Transverse colon (tissue), 4 donors: ENCODE measurements at regions not wholly inside any gene's neighbourhood (a gene's known extent, or its start where the extent isn't known, plus 50 kb on each side); places are given as distances from the start of the nearest gene placed in this dataset.

ENCODE experiments used
- DNase-seq: peaks from one replicate; pipeline ENCODE4 v3.0.0-alpha.2; 2019
- H3K27ac ChIP-seq, 4 donors: fragments of 200-600 bp; sonication (generic); 2 replicates each; pipeline ENCODE4 v1.5.1; 2016 to 2018; ENCODE audit warnings: inconsistent platforms in 4 of 4
- H3K27me3 ChIP-seq: fragments of 200-600 bp; sonication (generic); 2 replicates; pipeline ENCODE4 v1.5.1; 2017; ENCODE audit warnings: inconsistent platforms
- H3K36me3 ChIP-seq, 4 donors: fragments of 200-600 bp; sonication (generic); 2 replicates each; pipeline ENCODE4 v1.5.1; 2017 to 2019; ENCODE audit warnings: inconsistent platforms in 4 of 4
- H3K4me1 ChIP-seq, 4 donors: fragments of 200-600 bp; sonication (generic); 2 replicates each; pipeline ENCODE4 v1.5.1; 2017 to 2020; ENCODE audit warnings: inconsistent platforms in 4 of 4
- H3K4me3 ChIP-seq, 4 donors: fragments of 200-600 bp; sonication (generic); 1 replicate in 1 of 4; 2 replicates in 3 of 4; pipeline versions ENCODE4 v1.5.1 to v1.6.1; 2017 to 2019; ENCODE audit warnings: inconsistent platforms in 4 of 4
- H3K9me3 ChIP-seq, 2 donors: fragments of 200-600 bp; sonication (generic); 2 replicates each; pipeline ENCODE4 v1.5.1; 2017 to 2019; ENCODE audit warnings: inconsistent platforms in 2 of 2
- EP300 ChIP-seq: sonication (generic); formaldehyde crosslinking; IDR thresholded peaks from one replicate; pipeline ENCODE4 v1.6.1; 2017; ENCODE audit warnings: antibody characterized with exemption, low read depth
- POLR2A ChIP-seq: fragments of 450-650 bp; IDR thresholded peaks from one replicate; pipeline ENCODE4 v1.6.1; 2016; ENCODE audit warnings: antibody characterized with exemption, mild to moderate bottlenecking, moderate library complexity
- POLR2AphosphoS5 ChIP-seq, 3 donors: sonication (generic); formaldehyde crosslinking; IDR thresholded peaks; one replicate each; pipeline ENCODE4 v1.6.1; 2016; ENCODE audit warnings: antibody characterized with exemption in 3 of 3
- WGBS, 2 donors: methylation state at CpG; one replicate each; pipeline ENCODE4 v1.1.5; 2018; ENCODE audit warnings: low coverage in 1 of 2; 5-methylcytosine and 5-hydroxymethylcytosine counted together
- in situ Hi-C, 4 donors: fragments of 200-750 bp; cut with MboI; loops; one replicate each; pipeline versions ENCODE4 v1.15.0 to v1.15.1; 2017; ENCODE audit warnings: low sequenced_read_pairs in 3 of 4, low pct_ligation_motif_present in 1 of 4, low pct_unique_long_range_greater_than_20kb in 1 of 4
- intact Hi-C: fragments of 100-400 bp; cut with DNase I; formaldehyde crosslinking; loops from one replicate; pipeline ENCODE4 v1.15.1; 2023; ENCODE audit warnings: low total_unique reads
- TF ChIP-seq, protein P1 (sequence below), 5 experiments: fragments of 200-600 bp in 3 of 5; fragments of 450-650 bp in 2 of 5; sonication (generic) in 3 of 5; IDR thresholded peaks; 1 replicate in 2 of 5; 2 replicates in 3 of 5; pipeline ENCODE4 v1.5.1; 2016 to 2017; ENCODE audit warnings: antibody characterized with exemption in 5 of 5, inconsistent platforms in 3 of 5, mild to moderate bottlenecking in 2 of 5, moderate library complexity in 1 of 5

DNA sequence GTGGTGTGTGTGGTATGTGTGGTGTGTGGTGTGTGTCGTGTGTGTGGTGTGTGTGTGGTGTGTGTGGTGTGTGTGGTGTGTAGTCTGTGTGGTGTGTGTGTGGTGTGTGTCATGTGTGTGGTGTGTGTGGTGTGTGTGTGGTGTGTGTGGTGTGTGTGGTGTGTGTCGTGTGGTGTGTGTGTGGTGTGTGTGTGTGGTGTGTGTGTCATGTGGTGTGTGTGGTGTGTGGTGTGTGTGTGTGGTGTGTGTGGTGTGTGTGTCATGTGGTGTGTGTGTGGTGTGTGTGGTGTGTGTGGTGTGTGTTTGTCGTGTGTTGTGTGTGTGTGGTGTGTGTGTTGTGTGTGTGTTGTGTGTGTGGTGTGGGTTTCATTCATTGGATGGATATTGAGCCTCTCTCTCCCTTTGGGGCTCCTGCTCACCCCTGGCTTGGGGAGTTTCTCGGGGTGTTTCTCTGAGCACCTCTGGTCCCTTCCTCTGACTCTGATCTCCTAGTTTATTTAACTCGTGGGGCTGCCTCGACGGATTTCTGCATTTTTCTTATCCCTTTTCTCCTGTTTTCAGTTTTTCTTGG, 145.8 kb downstream of the DNAJB6 start:
- Histone ChIP-seq H3K4me3 (no peak overlapping the region), H3K27ac (no peak overlapping the region), H3K4me1 (no peaks in the 10 kb centered on the region), H3K27me3 (peaks cover 4% of the 10 kb centered on the region), H3K9me3 (no peaks in the 10 kb centered on the region), H3K36me3 (no peaks in the 10 kb centered on the region)
- intact Hi-C loops = no loop called here
- in situ Hi-C loops = no loop called here
- 41 to 56% methylated on average over 3 to 7 of the region's 7 CpGs for WGBS, 2 donors
- no peak for DNase-seq
- TF ChIP-seq EP300 (no peak), POLR2A (no peak), POLR2AphosphoS5 (IDR thresholded peaks at IDR 0.05) (no peak)
- TF ChIP-seq, protein P1, sequence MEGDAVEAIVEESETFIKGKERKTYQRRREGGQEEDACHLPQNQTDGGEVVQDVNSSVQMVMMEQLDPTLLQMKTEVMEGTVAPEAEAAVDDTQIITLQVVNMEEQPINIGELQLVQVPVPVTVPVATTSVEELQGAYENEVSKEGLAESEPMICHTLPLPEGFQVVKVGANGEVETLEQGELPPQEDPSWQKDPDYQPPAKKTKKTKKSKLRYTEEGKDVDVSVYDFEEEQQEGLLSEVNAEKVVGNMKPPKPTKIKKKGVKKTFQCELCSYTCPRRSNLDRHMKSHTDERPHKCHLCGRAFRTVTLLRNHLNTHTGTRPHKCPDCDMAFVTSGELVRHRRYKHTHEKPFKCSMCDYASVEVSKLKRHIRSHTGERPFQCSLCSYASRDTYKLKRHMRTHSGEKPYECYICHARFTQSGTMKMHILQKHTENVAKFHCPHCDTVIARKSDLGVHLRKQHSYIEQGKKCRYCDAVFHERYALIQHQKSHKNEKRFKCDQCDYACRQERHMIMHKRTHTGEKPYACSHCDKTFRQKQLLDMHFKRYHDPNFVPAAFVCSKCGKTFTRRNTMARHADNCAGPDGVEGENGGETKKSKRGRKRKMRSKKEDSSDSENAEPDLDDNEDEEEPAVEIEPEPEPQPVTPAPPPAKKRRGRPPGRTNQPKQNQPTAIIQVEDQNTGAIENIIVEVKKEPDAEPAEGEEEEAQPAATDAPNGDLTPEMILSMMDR (IDR thresholded peaks at IDR 0.05) = no peak

DNA sequence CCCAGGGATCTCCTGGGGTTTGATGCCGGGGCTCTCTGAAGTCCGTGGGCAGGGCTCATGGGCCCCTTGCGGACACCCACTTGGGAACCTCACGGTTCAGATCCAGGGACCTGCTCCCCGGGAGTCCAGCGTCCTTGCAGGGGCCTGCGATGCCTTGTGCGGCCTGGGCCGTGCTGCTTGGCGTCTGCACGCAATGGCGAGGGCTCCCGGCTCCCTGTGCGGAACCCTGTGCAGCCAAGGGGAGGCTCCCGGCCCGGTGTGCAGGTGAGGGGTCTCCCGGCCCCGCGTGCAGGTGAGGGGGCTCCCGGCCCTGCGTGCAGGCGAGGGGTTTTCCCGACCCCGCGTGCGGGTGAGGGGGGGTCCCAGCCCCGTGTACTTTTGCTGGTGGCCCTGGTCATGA, 146.7 kb downstream of the DNAJB6 start:
- no peak overlapping the region for H3K27ac ChIP-seq
- no peak for DNase-seq
- in situ Hi-C loops = no loop called here
- H3K27me3 ChIP-seq = peaks cover 4% of the 10 kb centered on the region
- intact Hi-C loops = no loop called here
- TF ChIP-seq, protein P1 (IDR thresholded peaks at IDR 0.05) = no peak
- TF ChIP-seq POLR2A = no peak
- no peak for TF ChIP-seq EP300
- no peaks in the 10 kb centered on the region for H3K36me3 ChIP-seq
- no peaks in the 10 kb centered on the region for H3K4me1 ChIP-seq
- 89% methylated on average over 27 of the region's 27 CpGs; no CpG with 5 or more reads in 1 of the 2 donors for WGBS, 2 donors
- H3K9me3 ChIP-seq = no peaks in the 10 kb centered on the region
- H3K4me3 ChIP-seq = no peak overlapping the region

DNA sequence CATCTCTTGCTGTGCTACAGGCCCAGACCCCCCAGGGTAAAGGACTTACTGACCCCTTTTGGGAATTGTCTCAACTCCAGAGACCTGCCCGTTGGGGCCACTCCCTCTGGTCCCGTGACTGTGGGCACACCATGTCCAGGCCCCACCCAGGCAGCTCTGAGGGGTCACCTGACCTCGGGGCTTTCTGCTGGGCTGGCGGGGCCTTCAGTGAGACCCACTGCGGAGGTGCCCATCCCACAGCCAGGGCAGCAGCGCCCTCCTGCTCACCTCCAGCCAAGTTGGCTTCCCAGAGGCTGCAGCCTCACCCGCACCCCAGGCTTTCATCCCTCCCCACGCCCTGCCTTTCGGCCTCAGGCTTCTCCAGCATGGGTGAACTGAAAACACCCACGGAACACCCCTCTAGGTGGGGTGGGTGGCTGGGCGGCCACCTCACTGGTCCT, 147.2 kb downstream of the DNAJB6 start:
- H3K4me3 ChIP-seq = no peak overlapping the region
- H3K4me1 ChIP-seq = no peaks in the 10 kb centered on the region
- no peaks in the 10 kb centered on the region for H3K9me3 ChIP-seq
- no peaks in the 10 kb centered on the region for H3K36me3 ChIP-seq
- in situ Hi-C loops (no loop called here), intact Hi-C loops (no loop called here)
- 83% methylated on average over 9 of the region's 11 CpGs; no CpG with 5 or more reads in 1 of the 2 donors for WGBS, 2 donors
- H3K27ac ChIP-seq = no peak overlapping the region
- no peak for DNase-seq
- peaks cover 4% of the 10 kb centered on the region for H3K27me3 ChIP-seq
- TF ChIP-seq EP300 (no peak), POLR2A (no peak), POLR2AphosphoS5 (IDR thresholded peaks at IDR 0.05) (no peak)
- TF ChIP-seq, protein P1 (IDR thresholded peaks at IDR 0.05) = no peak

DNA sequence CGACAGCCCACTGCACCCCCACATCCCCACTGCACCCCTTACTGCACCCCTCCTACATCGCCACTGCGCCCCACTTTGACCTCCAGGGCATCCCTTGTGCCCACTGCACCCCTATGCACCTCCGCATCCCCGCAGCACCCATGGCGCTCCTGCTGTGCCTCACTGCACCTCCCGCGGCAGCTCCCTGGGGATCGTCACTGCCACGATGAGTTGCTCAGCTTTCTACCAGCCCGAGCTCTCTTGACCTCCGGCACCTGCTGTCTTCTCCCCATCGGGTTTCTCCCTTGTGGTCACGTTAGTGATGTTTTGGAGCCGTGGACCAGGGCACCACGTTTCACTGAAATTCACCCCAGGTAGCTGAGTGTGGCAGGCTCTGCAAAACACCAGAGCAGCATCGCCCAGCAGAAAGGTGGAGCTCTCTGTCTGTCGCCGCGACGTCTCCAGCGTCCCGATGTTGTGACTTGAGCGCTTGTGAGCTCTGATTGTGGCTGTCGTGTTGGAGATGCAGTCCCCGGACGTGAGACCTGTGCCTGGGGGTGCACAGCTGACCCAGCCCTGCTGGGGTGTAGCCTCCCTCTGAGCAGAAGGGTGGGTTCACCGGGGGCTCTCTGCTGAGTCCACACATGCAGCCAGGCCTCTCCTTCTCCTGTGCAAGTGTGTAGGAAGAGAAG, 147.7 kb downstream of the DNAJB6 start:
- no peaks in the 10 kb centered on the region for H3K36me3 ChIP-seq
- no peaks in the 10 kb centered on the region for H3K9me3 ChIP-seq
- DNase-seq = no peak
- TF ChIP-seq, protein P1 (IDR thresholded peaks at IDR 0.05) = no peak
- TF ChIP-seq POLR2AphosphoS5 (IDR thresholded peaks at IDR 0.05) (no peak), POLR2A (no peak), EP300 (no peak)
- H3K4me1 ChIP-seq = no peaks in the 10 kb centered on the region
- H3K27me3 ChIP-seq = peaks cover 4% of the 10 kb centered on the region
- 81 to 100% methylated on average over 1 to 28 of the region's 28 CpGs for WGBS, 2 donors
- no peak overlapping the region for H3K4me3 ChIP-seq
- intact Hi-C loops (no loop called here), in situ Hi-C loops (no loop called here)
- H3K27ac ChIP-seq = no peak overlapping the region
